Mesenchymal stem cell (in vitro differentiated cells and primary cell): ENCODE measurements at regions not wholly inside any gene's neighbourhood (a gene's known extent, or its start where the extent isn't known, plus 50 kb on each side); places are given as distances from the start of the nearest gene placed in this dataset.

ENCODE experiments used
- DNase-seq: peaks from one replicate; pipeline ENCODE4 v3.0.0-alpha.2; 2013
- H2AFZ ChIP-seq: one replicate; pipeline ENCODE4 v1.6.1; 2013; ENCODE audit warnings: low read depth, mild to moderate bottlenecking, control low read depth, inconsistent platforms, low read length, moderate library complexity
- H2AK5ac ChIP-seq: 2 replicates; pipeline ENCODE4 v1.6.1; 2013; ENCODE audit warnings: low read length, moderate library complexity, mild to moderate bottlenecking, inconsistent platforms; ENCODE audit not compliant: severe bottlenecking
- H2BK120ac ChIP-seq: one replicate; pipeline ENCODE4 v1.6.1; 2013; ENCODE audit warnings: low read depth, mild to moderate bottlenecking, inconsistent platforms, low read length, moderate library complexity
- H2BK12ac ChIP-seq, 2 experiments: one replicate each; pipeline ENCODE4 v1.6.1; 2013; ENCODE audit warnings: inconsistent platforms in 2 of 2, low read length in 2 of 2, mild to moderate bottlenecking in 2 of 2, moderate library complexity in 2 of 2, control low read depth in 1 of 2
- H2BK15ac ChIP-seq: one replicate; pipeline ENCODE4 v1.6.1; 2013; ENCODE audit warnings: mild to moderate bottlenecking, low read depth, inconsistent platforms; ENCODE audit not compliant: poor library complexity, severe bottlenecking
- H2BK5ac ChIP-seq: 2 replicates; pipeline ENCODE4 v1.6.1; 2013; ENCODE audit warnings: low read depth, mild to moderate bottlenecking, low read length, control low read depth, inconsistent platforms; ENCODE audit not compliant: poor library complexity, severe bottlenecking
- H3K14ac ChIP-seq, 2 experiments: one replicate each; pipeline ENCODE4 v1.6.1; 2013; ENCODE audit warnings: inconsistent platforms in 2 of 2, low read length in 2 of 2, control low read depth in 1 of 2, mild to moderate bottlenecking in 1 of 2, moderate library complexity in 1 of 2
- H3K18ac ChIP-seq, 2 experiments: one replicate each; pipeline ENCODE4 v1.6.1; 2013; ENCODE audit warnings: inconsistent platforms in 2 of 2, low read length in 2 of 2, control low read depth in 1 of 2, low read depth in 1 of 2, mild to moderate bottlenecking in 1 of 2
- H3K23ac ChIP-seq, 2 experiments: one replicate each; pipeline ENCODE4 v1.6.1; 2013; ENCODE audit warnings: inconsistent platforms in 2 of 2, low read length in 2 of 2, mild to moderate bottlenecking in 2 of 2, moderate library complexity in 2 of 2, control low read depth in 1 of 2
- H3K27ac ChIP-seq: 2 replicates; pipeline ENCODE4 v1.5.1; 2013; ENCODE audit warnings: mild to moderate bottlenecking, moderate library complexity, low read length, control low read depth, inconsistent platforms; ENCODE audit not compliant: poor library complexity, severe bottlenecking
- H3K27me3 ChIP-seq, 2 experiments: 2 replicates each; pipeline versions ENCODE4 v1.6.1 to v1.7.0; 2013; ENCODE audit warnings: low read length in 2 of 2, mild to moderate bottlenecking in 2 of 2, moderate library complexity in 2 of 2, control low read depth in 1 of 2, inconsistent platforms in 1 of 2; ENCODE audit not compliant: control insufficient read depth in 1 of 2, insufficient read depth in 1 of 2
- H3K36me3 ChIP-seq, 2 experiments: 2 replicates each; pipeline versions ENCODE4 v1.6.1 to v1.7.0; 2013; ENCODE audit warnings: low read length in 2 of 2, control low read depth in 1 of 2, inconsistent platforms in 1 of 2, low read depth in 1 of 2, mild to moderate bottlenecking in 1 of 2; ENCODE audit not compliant: insufficient read depth in 2 of 2, control insufficient read depth in 1 of 2
- H3K4ac ChIP-seq, 2 experiments: one replicate each; pipeline ENCODE4 v1.6.1; 2013; ENCODE audit warnings: inconsistent platforms in 2 of 2, low read length in 2 of 2, mild to moderate bottlenecking in 2 of 2, moderate library complexity in 2 of 2, control low read depth in 1 of 2, low read depth in 1 of 2
- H3K4me1 ChIP-seq: 2 replicates; pipeline ENCODE4 v1.6.1; 2013; ENCODE audit warnings: low read depth, low read length, control low read depth; ENCODE audit not compliant: control insufficient read depth, insufficient read depth
- H3K4me2 ChIP-seq: 2 replicates; pipeline ENCODE4 v1.6.1; 2013; ENCODE audit warnings: low read length, mild to moderate bottlenecking, inconsistent platforms; ENCODE audit not compliant: poor library complexity, severe bottlenecking
- H3K4me3 ChIP-seq, 2 experiments: 2 replicates each; pipeline versions ENCODE4 v1.5.1 to v1.7.0; 2013; ENCODE audit warnings: low read length in 2 of 2, mild to moderate bottlenecking in 2 of 2, control low read depth in 1 of 2, low read depth in 1 of 2; ENCODE audit not compliant: insufficient read depth in 1 of 2
- H3K79me1 ChIP-seq: replicated peaks from 2 replicates; pipeline ENCODE4 v1.6.1; 2013; ENCODE audit warnings: mild to moderate bottlenecking, control low read depth, low read length, inconsistent platforms; ENCODE audit not compliant: poor library complexity, severe bottlenecking
- H3K9ac ChIP-seq: 2 replicates; pipeline ENCODE4 v1.7.0; 2013; ENCODE audit warnings: mild to moderate bottlenecking, low read length, moderate library complexity
- H3K9me3 ChIP-seq: 2 replicates; pipeline ENCODE4 v1.7.0; 2013; ENCODE audit warnings: mild to moderate bottlenecking, low read length; ENCODE audit not compliant: control insufficient read depth
- H4K8ac ChIP-seq: one replicate; pipeline ENCODE4 v1.6.1; 2013; ENCODE audit warnings: inconsistent platforms, mild to moderate bottlenecking, low read length, moderate library complexity
- H4K91ac ChIP-seq: one replicate; pipeline ENCODE4 v1.6.1; 2013; ENCODE audit warnings: mild to moderate bottlenecking, low read length, inconsistent platforms
- WGBS: methylation state at CpG from one replicate; pipeline ENCODE4 v1.1.7; 2013; ENCODE audit warnings: mixed read lengths; 5-methylcytosine and 5-hydroxymethylcytosine counted together

GRCh38 chr3:153760948-153761347 lies 360.2 kb upstream of the ARHGEF26 start:
- Histone ChIP-seq H4K8ac (no peak overlapping the region), H3K18ac (no peak overlapping the region), H3K4ac (no peak overlapping the region), H2AFZ (no peak overlapping the region), H3K4me1 (no peaks in the 10 kb centered on the region), H3K36me3 (no peaks in the 10 kb centered on the region), H3K23ac (no peak overlapping the region), H2BK15ac (no peak overlapping the region), H3K4me3 (no peak overlapping the region), H3K9me3 (no peaks in the 10 kb centered on the region), H2BK12ac (no peak overlapping the region), H3K4me2 (no peak overlapping the region), H3K27ac (no peak overlapping the region), H3K14ac (no peak overlapping the region), H3K9ac (no peak overlapping the region), H4K91ac (no peak overlapping the region), H2BK120ac (no peak overlapping the region), H2AK5ac (no peak overlapping the region), H3K79me1 (no peaks in the 10 kb centered on the region), H3K27me3 (no peaks in the 10 kb centered on the region), H2BK5ac (no peak overlapping the region)
- 100% methylated on average over 4 of the region's 5 CpGs for WGBS
- DNase-seq, result no peak

DNA sequence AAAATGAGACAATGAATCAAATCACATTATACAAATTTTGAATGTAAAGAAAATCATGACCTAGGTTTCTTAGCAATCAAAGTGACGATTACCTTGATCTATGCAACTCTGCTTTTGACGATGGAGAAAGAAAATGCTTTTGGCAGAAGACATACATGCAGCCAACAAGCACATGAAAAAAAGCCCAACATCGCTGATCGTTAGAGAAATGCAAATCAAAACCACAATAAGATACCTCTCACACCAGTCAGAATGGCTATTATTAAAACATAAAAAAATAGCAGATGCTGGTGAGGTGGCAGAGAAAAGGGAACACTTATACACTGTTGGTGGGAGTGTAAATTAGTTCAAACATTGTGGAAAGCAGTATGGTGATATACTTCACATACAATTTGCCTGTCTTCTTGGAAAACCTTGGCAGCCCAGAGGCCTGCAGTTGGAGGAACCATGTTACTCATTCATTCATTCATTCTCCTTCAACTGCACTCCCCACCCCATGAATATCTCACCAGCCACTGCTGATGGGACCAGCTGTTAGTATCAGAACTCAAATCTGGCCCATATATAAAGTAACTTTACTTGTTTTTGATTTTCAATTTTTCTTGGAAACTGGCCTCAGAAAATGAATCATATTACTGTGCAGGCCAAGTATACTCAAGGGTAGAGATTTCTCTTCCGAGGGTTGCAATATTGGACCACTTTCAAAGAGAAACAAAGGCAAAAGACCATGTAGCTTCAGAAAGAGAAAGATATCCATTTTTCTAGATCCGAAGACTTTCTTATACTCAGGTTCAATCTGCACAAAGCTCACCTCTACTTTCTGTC lies 358.6 kb upstream of the ARHGEF26 start:
- Histone ChIP-seq H3K18ac (no peak overlapping the region), H3K9me3 (no peaks in the 10 kb centered on the region), H3K4ac (no peak overlapping the region), H3K23ac (no peak overlapping the region), H2AK5ac (no peak overlapping the region), H2AFZ (no peak overlapping the region), H2BK5ac (no peak overlapping the region), H3K9ac (peak overlapping the region; percentile 6), H3K4me1 (no peaks in the 10 kb centered on the region), H2BK15ac (no peak overlapping the region), H2BK12ac (no peak overlapping the region), H4K91ac (no peak overlapping the region), H4K8ac (no peak overlapping the region), H3K14ac (no peak overlapping the region), H3K27ac (no peak overlapping the region), H3K79me1 (no peaks in the 10 kb centered on the region), H3K27me3 (no peaks in the 10 kb centered on the region), H3K4me2 (no peak overlapping the region), H3K36me3 (no peaks in the 10 kb centered on the region), H3K4me3 (peak overlapping the region in 1 of 2 experiments; percentile 54), H2BK120ac (no peak overlapping the region)
- 83% methylated on average over 4 of the region's 6 CpGs for WGBS
- DNase-seq, result no peak

- DNase-seq, result no peak
- Histone ChIP-seq H2BK120ac (no peak overlapping the region), H4K8ac (no peak overlapping the region), H3K23ac (no peak overlapping the region), H2BK12ac (no peak overlapping the region), H3K4me3 (no peak overlapping the region), H2BK15ac (peak overlapping the region; percentile 40), H4K91ac (no peak overlapping the region), H3K4ac (no peak overlapping the region), H2AFZ (no peak overlapping the region), H3K27me3 (no peaks in the 10 kb centered on the region), H3K27ac (no peak overlapping the region), H3K79me1 (no peaks in the 10 kb centered on the region), H2BK5ac (no peak overlapping the region), H3K18ac (no peak overlapping the region), H3K36me3 (no peaks in the 10 kb centered on the region), H3K4me2 (no peak overlapping the region), H3K14ac (no peak overlapping the region), H2AK5ac (no peak overlapping the region), H3K9ac (no peak overlapping the region), H3K4me1 (no peaks in the 10 kb centered on the region), H3K9me3 (no peaks in the 10 kb centered on the region)
- 89% methylated on average over 9 of the region's 9 CpGs for WGBS
Observed at GRCh38 chr3:153767601-153768560, 353.3 kb upstream of the ARHGEF26 start.
